ENCODE measurements at regions not wholly inside any gene's neighbourhood (a gene's known extent, or its start where the extent isn't known, plus 50 kb on each side); places are given as distances from the start of the nearest gene placed in this dataset.
"Not testable (repeated sequence)": the region's sequence is repeated elsewhere in the genome, so short reads cannot be mapped to it uniquely, and the experiment has no call there.

DNA sequence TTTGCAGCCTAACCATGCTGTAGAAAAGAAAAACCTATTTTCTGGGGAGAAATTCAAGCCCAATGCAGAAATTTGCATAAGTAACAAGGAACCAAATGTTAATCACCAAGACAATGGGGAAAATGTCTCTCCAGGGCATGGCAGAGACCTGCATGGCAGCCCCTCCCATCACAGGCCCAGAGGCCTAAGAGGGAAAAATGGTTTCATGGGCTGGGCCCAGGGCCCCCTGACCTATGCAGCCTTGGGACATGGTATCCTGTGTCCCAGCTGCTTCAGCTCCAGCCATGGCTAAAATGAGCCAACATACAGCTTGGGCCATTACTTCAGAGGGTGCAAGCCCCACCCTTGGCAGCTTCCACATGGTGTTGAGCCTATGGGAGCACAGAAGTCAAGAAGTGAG lies 266.9 kb downstream of the AGTPBP1 start:
- TF ChIP-seq, protein P1, sequence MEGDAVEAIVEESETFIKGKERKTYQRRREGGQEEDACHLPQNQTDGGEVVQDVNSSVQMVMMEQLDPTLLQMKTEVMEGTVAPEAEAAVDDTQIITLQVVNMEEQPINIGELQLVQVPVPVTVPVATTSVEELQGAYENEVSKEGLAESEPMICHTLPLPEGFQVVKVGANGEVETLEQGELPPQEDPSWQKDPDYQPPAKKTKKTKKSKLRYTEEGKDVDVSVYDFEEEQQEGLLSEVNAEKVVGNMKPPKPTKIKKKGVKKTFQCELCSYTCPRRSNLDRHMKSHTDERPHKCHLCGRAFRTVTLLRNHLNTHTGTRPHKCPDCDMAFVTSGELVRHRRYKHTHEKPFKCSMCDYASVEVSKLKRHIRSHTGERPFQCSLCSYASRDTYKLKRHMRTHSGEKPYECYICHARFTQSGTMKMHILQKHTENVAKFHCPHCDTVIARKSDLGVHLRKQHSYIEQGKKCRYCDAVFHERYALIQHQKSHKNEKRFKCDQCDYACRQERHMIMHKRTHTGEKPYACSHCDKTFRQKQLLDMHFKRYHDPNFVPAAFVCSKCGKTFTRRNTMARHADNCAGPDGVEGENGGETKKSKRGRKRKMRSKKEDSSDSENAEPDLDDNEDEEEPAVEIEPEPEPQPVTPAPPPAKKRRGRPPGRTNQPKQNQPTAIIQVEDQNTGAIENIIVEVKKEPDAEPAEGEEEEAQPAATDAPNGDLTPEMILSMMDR (IDR thresholded peaks at IDR 0.05; ENCODE audit: poor library complexity, severe bottlenecking) = not testable (repeated sequence)
- TF ChIP-seq EZH2 (IDR thresholded peaks at IDR 0.05; ENCODE audit: borderline replicate concordance, insufficient read depth, low read length, poor library complexity, severe bottlenecking); POLR2AphosphoS5 (IDR thresholded peaks at IDR 0.05): not testable (repeated sequence)
